ENCODE measurements at regions not wholly inside any gene's neighbourhood (a gene's known extent, or its start where the extent isn't known, plus 50 kb on each side); places are given as distances from the start of the nearest gene placed in this dataset.

GRCh38 chr3:26768068-26768651 is 145.6 kb downstream of the LRRC3B start:
- H3F3A ChIP-seq (replicated peaks; ENCODE audit: insufficient read depth), result no peaks in the 10 kb centered on the region
- no peaks in the 10 kb centered on the region for H3K9me2 ChIP-seq
- ChIA-PET POLR2A (no interaction called here), CTCF (no interaction called here)
- no peaks in the 10 kb centered on the region for H3K4me1 ChIP-seq (ENCODE audit: control insufficient read depth in 1 of 2, insufficient read depth in 2 of 2, low read depth in 1 of 2, low read length in 1 of 2)
- no peaks in the 10 kb centered on the region for H4K20me1 ChIP-seq (ENCODE audit: insufficient read depth)
- H3K27me3 ChIP-seq (ENCODE audit: insufficient read depth), result no peaks in the 10 kb centered on the region
- no peak overlapping the region for H3K27ac ChIP-seq (ENCODE audit: low read depth in 2 of 2, low read length in 1 of 2)
- no peak overlapping the region for H2AFZ ChIP-seq (ENCODE audit: low read depth)
- H3K4me3 ChIP-seq (ENCODE audit: low read depth in 2 of 2, low read length in 1 of 2), result no peak overlapping the region
- H3K9ac ChIP-seq, result no peak overlapping the region
- no peak for DNase-seq
- WGBS (ENCODE audit: low lambda C conversion rate), result 33% methylated on average over 1 of the region's 1 CpG
- TF ChIP-seq GABPA (IDR thresholded peaks at IDR 0.05; ENCODE audit: low read depth), result no peak
- TF ChIP-seq RXRA (IDR thresholded peaks at IDR 0.05; ENCODE audit: borderline replicate concordance, low read depth), result no peak
- TF ChIP-seq NFIC (IDR thresholded peaks at IDR 0.05; ENCODE audit: borderline replicate concordance), result no peak
- no peaks in the 10 kb centered on the region for H3K79me2 ChIP-seq (ENCODE audit: insufficient read depth)
- H3K36me3 ChIP-seq (replicated peaks in 1 of 2; ENCODE audit: control insufficient read depth in 1 of 2, insufficient read depth in 2 of 2, low read length in 1 of 2), result no peaks in the 10 kb centered on the region
- no peaks in the 10 kb centered on the region for H3K9me3 ChIP-seq
- no peak overlapping the region for H3K4me2 ChIP-seq

DNA sequence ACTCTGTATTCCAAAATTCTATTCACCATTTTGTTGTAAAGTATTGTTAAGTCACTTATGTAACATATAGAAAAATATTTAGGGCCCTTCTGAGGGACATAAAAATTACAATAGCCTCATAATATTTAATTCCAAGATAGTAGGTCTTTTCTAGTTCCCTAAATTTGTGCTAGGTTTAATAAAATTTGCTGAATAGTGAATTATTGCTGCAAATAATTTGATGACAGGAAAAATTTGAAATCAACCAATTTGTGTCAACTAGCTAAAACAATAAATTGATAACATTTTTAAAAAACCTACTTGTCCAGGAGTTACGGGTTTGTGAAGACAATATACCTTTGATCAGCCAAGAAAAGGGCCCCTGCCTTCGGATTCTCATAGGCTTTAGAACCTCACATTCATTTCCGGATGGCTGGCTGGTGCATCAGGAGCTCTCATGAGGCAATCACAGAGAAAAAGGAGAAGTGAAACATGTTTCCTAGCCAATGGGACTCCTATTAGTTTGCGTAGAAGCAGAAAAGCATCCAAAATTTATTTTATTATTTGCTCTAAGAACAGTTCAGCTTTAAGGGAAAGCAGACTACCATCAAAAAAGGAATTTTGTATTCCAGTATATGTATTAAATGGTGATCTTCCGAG is 177.2 kb downstream of the LRRC3B start:
- POLR2A ChIA-PET, result no interaction called here
- Histone ChIP-seq H3K79me2 (ENCODE audit: insufficient read depth) (no peaks in the 10 kb centered on the region), H3K9me3 (no peaks in the 10 kb centered on the region), H2AFZ (ENCODE audit: low read depth) (no peak overlapping the region), H3K4me2 (no peak overlapping the region), H4K20me1 (ENCODE audit: insufficient read depth) (no peaks in the 10 kb centered on the region), H3K4me1 (ENCODE audit: control insufficient read depth in 1 of 2, insufficient read depth in 2 of 2, low read depth in 1 of 2, low read length in 1 of 2) (no peaks in the 10 kb centered on the region), H3K4me3 (ENCODE audit: low read depth in 2 of 2, low read length in 1 of 2) (no peak overlapping the region), H3F3A (replicated peaks; ENCODE audit: insufficient read depth) (no peaks in the 10 kb centered on the region), H3K9ac (no peak overlapping the region), H3K9me2 (no peaks in the 10 kb centered on the region; the same call in 1 of the 2 replicates), H3K27ac (ENCODE audit: low read depth in 2 of 2, low read length in 1 of 2) (no peak overlapping the region), H3K27me3 (ENCODE audit: insufficient read depth) (no peaks in the 10 kb centered on the region), H3K36me3 (replicated peaks in 1 of 2; ENCODE audit: control insufficient read depth in 1 of 2, insufficient read depth in 2 of 2, low read length in 1 of 2) (no peaks in the 10 kb centered on the region)
- DNase-seq, result no peak
- TF ChIP-seq FOSL2 (IDR thresholded peaks at IDR 0.05; ENCODE audit: borderline replicate concordance, low read depth), result no peak
- no peak for TF ChIP-seq CHD2 (IDR thresholded peaks at IDR 0.05; ENCODE audit: low read length, partially characterized antibody)
- no peak for TF ChIP-seq MEF2A (IDR thresholded peaks at IDR 0.05; ENCODE audit: borderline replicate concordance, low read depth)
- no peak for TF ChIP-seq USF1 (IDR thresholded peaks at IDR 0.05; ENCODE audit: borderline replicate concordance, low read depth)
- TF ChIP-seq, protein P1, sequence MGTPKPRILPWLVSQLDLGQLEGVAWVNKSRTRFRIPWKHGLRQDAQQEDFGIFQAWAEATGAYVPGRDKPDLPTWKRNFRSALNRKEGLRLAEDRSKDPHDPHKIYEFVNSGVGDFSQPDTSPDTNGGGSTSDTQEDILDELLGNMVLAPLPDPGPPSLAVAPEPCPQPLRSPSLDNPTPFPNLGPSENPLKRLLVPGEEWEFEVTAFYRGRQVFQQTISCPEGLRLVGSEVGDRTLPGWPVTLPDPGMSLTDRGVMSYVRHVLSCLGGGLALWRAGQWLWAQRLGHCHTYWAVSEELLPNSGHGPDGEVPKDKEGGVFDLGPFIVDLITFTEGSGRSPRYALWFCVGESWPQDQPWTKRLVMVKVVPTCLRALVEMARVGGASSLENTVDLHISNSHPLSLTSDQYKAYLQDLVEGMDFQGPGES (IDR thresholded peaks at IDR 0.05; ENCODE audit: low read depth, low read length), result no peak
- TF ChIP-seq NRF1 (IDR thresholded peaks at IDR 0.05; ENCODE audit: low read depth, low read length), result no peak
- no peak for TF ChIP-seq TAF1 (IDR thresholded peaks at IDR 0.05; ENCODE audit: borderline replicate concordance, low read depth, low read length)
- TF ChIP-seq, protein P2, sequence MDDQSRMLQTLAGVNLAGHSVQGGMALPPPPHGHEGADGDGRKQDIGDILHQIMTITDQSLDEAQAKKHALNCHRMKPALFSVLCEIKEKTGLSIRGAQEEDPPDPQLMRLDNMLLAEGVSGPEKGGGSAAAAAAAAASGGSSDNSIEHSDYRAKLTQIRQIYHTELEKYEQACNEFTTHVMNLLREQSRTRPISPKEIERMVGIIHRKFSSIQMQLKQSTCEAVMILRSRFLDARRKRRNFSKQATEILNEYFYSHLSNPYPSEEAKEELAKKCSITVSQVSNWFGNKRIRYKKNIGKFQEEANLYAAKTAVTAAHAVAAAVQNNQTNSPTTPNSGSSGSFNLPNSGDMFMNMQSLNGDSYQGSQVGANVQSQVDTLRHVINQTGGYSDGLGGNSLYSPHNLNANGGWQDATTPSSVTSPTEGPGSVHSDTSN (IDR thresholded peaks at IDR 0.05), result no peak
- no peak for TF ChIP-seq RAD21 (IDR thresholded peaks at IDR 0.05; ENCODE audit: low read length)
- TF ChIP-seq POLR2AphosphoS5 (IDR thresholded peaks at IDR 0.05; ENCODE audit: low read depth, low read length), result no peak
- TF ChIP-seq RCOR1 (IDR thresholded peaks at IDR 0.05; ENCODE audit: low read length), result no peak
- TF ChIP-seq ELF1 (IDR thresholded peaks at IDR 0.05), result no peak
- TF ChIP-seq, protein P3, sequence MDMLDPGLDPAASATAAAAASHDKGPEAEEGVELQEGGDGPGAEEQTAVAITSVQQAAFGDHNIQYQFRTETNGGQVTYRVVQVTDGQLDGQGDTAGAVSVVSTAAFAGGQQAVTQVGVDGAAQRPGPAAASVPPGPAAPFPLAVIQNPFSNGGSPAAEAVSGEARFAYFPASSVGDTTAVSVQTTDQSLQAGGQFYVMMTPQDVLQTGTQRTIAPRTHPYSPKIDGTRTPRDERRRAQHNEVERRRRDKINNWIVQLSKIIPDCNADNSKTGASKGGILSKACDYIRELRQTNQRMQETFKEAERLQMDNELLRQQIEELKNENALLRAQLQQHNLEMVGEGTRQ (IDR thresholded peaks at IDR 0.05; ENCODE audit: borderline replicate concordance, low read depth, low read length), result no peak
- no peak for TF ChIP-seq NFIC (IDR thresholded peaks at IDR 0.05; ENCODE audit: borderline replicate concordance)
- no peak for TF ChIP-seq FOXJ3 (CRISPR knock-in tag; IDR thresholded peaks at IDR 0.05)
- TF ChIP-seq RFX5 (IDR thresholded peaks at IDR 0.05; ENCODE audit: low read length), result no peak
- no peak for TF ChIP-seq FOXM1 (IDR thresholded peaks at IDR 0.05; ENCODE audit: low read depth)
- TF ChIP-seq, protein P4, sequence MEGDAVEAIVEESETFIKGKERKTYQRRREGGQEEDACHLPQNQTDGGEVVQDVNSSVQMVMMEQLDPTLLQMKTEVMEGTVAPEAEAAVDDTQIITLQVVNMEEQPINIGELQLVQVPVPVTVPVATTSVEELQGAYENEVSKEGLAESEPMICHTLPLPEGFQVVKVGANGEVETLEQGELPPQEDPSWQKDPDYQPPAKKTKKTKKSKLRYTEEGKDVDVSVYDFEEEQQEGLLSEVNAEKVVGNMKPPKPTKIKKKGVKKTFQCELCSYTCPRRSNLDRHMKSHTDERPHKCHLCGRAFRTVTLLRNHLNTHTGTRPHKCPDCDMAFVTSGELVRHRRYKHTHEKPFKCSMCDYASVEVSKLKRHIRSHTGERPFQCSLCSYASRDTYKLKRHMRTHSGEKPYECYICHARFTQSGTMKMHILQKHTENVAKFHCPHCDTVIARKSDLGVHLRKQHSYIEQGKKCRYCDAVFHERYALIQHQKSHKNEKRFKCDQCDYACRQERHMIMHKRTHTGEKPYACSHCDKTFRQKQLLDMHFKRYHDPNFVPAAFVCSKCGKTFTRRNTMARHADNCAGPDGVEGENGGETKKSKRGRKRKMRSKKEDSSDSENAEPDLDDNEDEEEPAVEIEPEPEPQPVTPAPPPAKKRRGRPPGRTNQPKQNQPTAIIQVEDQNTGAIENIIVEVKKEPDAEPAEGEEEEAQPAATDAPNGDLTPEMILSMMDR (IDR thresholded peaks at IDR 0.05), result no peak
- CTCF ChIA-PET, result no interaction called here
- 22% methylated on average over 5 of the region's 5 CpGs for WGBS (ENCODE audit: low lambda C conversion rate)

All from SK-N-SH (cell line).